ENCODE measurements at regions not wholly inside any gene's neighbourhood (a gene's known extent, or its start where the extent isn't known, plus 50 kb on each side); places are given as distances from the start of the nearest gene placed in this dataset.
"Not testable (repeated sequence)": the region's sequence is repeated elsewhere in the genome, so short reads cannot be mapped to it uniquely, and the experiment has no call there.

DNA sequence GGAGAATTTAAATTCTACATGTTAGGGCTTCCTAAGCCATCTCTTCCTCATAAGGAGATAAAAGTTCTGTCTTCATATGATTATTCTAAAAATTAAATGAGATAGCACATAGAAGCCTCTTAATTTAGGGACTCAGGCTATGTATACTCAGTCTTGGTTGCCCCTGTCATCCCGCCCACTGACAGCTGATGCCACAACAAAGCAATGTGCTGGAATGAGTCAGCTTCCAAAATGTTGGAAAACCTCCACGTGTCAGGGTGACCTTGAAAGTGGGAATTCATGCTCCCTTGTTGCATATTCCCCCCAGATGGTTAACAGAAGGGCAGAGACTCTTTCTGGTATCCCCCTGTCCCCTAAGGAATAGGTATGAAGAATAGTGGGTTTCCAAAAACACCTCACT is 238.0 kb upstream of the DDHD1 start:
- in situ Hi-C loops (cut with HindIII; ENCODE audit: low pct_unique_long_range_greater_than_20kb, low sequenced_read_pairs) = no loop called here
- peak; percentile 8 for DNase-seq (ENCODE audit: low read depth, low spot score)

DNA sequence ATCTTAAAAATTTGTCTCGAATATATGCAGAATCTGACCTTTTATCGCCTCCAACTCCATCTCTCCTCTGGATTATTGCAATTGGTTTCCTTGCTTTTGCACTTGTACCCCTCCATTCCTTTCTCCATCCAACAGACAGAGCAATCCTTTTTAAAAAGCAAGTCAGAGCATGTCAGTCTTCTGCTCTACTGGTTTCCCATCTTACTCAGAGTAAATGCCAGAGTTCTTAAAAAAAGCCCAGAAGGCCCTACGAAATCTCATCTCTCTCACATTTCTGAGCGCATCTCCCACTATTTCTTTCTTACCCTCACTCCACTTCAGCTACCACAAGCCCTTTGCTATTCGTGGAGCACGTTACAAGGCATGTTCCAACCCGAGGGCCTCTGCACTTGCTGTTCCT is 236.9 kb upstream of the DDHD1 start:
- in situ Hi-C loops (cut with HindIII; ENCODE audit: low pct_unique_long_range_greater_than_20kb, low sequenced_read_pairs) = no loop called here
- no peak for DNase-seq (ENCODE audit: low read depth, low spot score)

DNA sequence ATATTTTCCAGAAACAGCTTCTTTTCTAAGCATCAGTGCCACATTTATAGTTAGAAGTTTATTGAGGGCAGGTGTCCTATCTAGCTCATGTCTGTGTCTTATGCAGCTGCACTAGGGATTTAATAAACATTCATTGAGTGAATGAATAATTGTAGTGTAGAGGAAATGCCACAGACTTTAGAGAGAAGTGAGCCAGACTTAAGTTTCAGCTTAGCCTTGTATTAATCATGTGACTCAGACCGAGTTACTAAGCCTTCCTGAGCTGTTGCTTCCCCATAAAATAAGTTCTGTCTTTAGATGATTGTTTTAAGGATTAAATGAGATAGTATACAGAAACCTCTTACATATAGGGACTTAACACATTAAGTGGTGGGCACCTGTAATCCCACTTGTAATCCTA is 236.1 kb upstream of the DDHD1 start:
- DNase-seq (ENCODE audit: low read depth, low spot score) = no peak
- in situ Hi-C loops (cut with HindIII; ENCODE audit: low pct_unique_long_range_greater_than_20kb, low sequenced_read_pairs) = no loop called here

DNA sequence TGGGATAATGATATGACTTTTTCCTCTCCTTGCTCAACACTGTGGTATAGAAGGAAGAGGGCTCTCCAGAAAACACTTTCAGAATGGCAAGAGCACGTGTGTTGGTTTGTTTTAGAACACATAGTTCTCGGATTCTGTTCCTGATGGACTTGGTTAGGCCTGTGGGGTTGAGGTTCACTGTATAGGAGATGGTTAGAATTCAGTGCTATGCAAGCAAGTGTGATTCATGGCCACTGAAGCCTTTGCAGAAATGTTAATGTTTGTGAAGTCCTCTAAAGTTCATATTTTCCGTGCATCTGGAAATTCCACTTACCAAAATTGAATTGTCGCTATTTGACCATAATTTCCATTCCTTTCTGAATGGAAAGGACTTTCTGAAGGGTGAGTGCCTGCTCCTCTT is 233.2 kb upstream of the DDHD1 start:
- no peak for DNase-seq (ENCODE audit: low read depth, low spot score)
- in situ Hi-C loops (cut with HindIII; ENCODE audit: low pct_unique_long_range_greater_than_20kb, low sequenced_read_pairs) = no loop called here

DNA sequence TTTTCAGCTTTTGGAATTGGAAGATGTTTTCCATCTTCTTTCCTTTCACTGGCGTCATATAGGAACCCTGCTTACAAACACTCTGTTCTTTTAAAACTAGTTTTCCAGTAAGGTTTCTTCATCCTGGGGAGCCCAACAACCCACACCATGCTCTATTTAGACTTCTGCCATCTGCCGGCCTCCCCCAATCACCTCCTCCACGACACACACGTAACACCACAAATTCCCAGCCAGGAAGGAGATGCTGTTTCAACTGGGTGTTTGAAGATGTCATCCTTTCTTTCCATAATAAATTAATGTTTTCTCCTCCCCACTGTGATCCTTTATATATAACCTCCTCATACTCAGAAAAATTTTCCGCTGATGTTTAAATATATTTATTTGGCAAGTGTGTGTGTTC is 231.4 kb upstream of the DDHD1 start:
- in situ Hi-C loops (cut with HindIII; ENCODE audit: low pct_unique_long_range_greater_than_20kb, low sequenced_read_pairs) = no loop called here
- DNase-seq (ENCODE audit: low read depth, low spot score) = no peak

DNA sequence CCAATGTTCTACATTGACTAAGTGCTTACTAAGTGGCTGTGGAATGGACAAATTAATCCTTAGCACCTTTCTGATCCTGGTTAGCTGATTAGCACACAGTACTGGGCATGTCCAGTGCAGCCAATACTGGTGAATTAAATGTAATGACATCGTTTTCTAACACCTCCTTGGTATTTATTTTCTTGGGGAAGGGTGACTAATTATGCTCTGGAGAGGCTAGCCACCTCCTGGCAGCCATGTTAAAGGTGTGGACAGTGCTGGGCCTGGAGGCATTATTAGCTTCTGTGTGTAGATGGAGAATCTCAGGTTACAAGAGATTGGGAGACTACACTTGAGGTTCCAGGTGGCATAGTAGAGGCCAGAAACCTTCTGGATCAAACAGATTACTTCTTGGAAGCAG is 230.9 kb upstream of the DDHD1 start:
- DNase-seq (ENCODE audit: low read depth, low spot score) = no peak
- in situ Hi-C loops (cut with HindIII; ENCODE audit: low pct_unique_long_range_greater_than_20kb, low sequenced_read_pairs) = no loop called here

DNA sequence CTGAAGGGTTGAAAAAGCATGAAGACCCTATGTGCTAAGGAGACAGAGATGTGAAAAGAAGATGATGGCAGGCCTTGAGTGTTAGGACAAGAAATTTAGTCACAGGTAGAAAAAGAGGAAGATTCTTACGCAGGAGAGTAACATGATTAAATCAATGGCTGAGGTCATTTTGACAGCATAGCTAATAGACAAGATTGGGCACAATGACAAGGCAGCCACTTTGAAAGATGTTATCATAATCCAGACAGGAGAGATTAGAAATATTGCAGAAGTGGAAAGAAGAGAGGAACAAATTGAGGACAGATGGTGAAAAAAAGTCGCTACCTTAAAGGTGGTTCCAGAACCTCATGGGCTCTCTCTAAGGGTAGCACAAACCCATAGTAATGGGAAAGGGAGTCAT is 228.8 kb upstream of the DDHD1 start:
- in situ Hi-C loops (cut with HindIII; ENCODE audit: low pct_unique_long_range_greater_than_20kb, low sequenced_read_pairs) = no loop called here
- DNase-seq (ENCODE audit: low read depth, low spot score) = no peak

DNA sequence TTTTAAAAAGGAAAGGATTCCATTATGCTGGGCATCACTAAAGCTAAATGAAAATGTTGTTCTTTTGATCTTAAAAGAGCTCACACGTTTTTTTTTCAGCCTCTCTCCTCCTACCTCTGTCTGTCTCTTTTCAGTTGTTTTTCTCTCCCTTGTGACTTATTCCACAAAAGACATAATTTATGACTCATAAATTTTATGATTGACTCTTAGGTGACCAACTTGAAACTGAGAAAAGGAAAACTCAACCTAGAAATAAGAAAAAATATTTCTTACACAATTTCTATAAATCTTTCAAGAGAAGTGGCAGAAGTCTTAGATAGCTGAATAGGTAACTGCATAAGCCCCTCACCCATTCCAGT is 227.7 kb upstream of the DDHD1 start:
- in situ Hi-C loops (cut with HindIII; ENCODE audit: low pct_unique_long_range_greater_than_20kb, low sequenced_read_pairs) = no loop called here
- no peak for DNase-seq (ENCODE audit: low read depth, low spot score)

DNA sequence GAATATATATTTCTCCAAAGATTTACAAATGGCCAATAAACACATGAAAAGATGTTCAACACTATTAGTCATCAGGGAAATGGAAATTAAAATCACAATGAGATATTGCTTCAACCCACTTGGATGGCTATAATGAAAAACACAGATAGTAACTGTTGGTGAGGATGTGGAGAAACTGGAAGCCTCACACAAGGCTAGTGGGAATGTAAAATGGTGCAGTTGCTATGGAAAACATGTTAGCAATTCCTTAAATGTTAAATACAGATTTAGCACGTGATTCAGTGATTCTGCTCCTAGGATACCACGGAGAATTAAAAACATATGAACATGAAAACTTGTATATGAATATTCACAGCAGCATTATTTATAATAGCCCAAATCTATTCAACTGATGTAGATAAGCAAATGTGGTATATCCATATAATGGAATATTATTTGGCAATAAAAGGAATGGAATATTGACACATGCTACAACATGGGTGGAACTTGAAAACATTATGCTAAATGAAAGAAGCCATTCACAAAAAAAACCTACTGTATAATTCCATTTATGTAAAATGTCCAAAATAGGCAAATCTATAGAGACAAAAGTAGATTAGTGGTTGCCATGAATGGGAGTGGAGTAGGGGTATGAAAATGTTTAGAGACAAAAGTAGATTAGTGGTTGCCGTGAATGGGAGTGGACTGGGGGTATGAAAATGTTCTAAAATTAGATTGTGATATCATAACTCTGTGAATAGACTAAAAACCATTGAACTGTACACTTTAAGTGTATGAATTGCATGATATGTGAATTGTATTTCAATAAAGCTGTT is 227.1 kb upstream of the DDHD1 start:
- DNase-seq (ENCODE audit: low read depth, low spot score) = no peak
- in situ Hi-C loops (cut with HindIII; ENCODE audit: low pct_unique_long_range_greater_than_20kb, low sequenced_read_pairs) = no loop called here

DNA sequence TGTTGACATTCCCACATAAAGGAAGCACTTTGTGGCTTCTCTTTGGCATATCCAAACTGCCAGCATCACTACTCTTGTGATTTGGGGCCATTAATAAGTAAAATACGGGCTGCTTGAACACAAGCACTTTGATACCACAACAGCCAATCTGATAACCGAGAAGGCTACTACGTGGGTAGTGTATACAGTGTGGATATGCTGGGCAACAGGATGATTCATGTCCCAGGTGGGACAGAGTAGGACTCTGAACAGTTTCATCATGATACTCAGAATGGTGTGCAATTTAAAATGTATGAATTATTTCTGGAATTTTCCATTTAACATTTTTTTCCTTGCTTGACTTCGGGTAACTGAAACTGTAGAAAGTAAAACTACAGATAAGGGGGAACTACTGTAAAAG is 225.0 kb upstream of the DDHD1 start:
- DNase-seq (ENCODE audit: low read depth, low spot score) = no peak
- in situ Hi-C loops (cut with HindIII; ENCODE audit: low pct_unique_long_range_greater_than_20kb, low sequenced_read_pairs) = no loop called here

DNA sequence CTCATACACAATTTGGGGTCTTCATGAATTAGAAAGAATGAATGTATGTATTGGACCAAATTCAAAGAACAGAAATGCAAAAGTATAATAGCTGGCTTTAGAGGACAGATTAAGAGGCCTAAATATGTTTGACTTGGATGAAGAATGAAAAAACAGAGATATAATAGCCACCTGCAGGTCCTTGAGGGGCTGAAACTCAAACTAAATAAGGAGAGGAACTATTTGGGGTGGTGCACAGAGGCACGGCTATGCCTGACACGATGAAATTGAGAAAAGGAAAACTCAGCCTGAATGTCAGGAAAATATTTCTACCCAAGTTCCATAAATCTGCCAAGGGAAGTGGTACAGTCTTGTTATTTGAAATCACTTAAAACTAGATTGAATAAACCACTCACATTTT is 222.9 kb upstream of the DDHD1 start:
- in situ Hi-C loops (cut with HindIII; ENCODE audit: low pct_unique_long_range_greater_than_20kb, low sequenced_read_pairs) = no loop called here
- DNase-seq (ENCODE audit: low read depth, low spot score) = no peak

DNA sequence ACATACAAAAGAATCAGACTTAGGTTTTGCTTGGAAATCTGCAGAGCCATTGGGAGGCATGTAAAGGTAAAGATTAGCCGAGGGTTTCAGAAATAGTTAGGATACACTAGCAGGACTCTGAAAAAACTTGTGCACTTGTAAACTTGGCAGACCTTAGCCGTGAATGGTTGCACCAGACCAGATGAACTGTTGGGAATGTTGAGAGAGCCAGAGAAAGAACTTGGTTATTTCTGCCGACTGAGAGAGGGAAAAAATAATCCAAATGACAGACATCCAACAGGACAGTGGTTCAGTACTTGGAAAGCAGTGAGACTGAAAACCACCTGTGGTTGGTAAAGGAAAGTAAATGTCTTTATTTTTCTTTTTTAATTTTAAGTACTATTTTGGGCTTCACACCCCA is 222.5 kb upstream of the DDHD1 start:
- DNase-seq (ENCODE audit: low read depth, low spot score) = no peak
- in situ Hi-C loops (cut with HindIII; ENCODE audit: low pct_unique_long_range_greater_than_20kb, low sequenced_read_pairs) = no loop called here

DNA sequence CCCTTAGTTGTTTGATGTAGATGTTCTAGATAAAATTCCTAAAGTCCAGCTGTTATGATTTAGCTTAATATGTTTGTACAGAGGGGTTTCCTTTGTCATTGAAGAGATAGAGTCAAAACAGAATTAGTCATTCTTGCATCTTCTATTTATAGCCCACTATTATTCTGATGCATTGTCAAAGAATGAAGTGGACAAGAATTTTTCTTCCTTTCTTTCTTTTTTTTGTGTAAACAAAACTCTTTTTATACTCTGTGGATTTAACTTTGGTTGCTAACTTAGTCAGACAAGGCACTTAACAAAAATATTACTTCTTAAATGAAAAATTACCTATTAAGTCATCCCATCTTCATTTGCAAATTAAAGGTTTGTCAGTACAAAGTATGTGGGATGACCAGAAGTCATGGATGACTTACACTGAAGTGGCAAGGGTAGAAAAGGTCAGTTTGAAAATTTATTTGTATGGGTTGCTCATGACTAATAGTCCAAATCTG is 215.6 kb upstream of the DDHD1 start:
- in situ Hi-C loops (cut with HindIII; ENCODE audit: low pct_unique_long_range_greater_than_20kb, low sequenced_read_pairs) = no loop called here
- DNase-seq (ENCODE audit: low read depth, low spot score) = no peak

DNA sequence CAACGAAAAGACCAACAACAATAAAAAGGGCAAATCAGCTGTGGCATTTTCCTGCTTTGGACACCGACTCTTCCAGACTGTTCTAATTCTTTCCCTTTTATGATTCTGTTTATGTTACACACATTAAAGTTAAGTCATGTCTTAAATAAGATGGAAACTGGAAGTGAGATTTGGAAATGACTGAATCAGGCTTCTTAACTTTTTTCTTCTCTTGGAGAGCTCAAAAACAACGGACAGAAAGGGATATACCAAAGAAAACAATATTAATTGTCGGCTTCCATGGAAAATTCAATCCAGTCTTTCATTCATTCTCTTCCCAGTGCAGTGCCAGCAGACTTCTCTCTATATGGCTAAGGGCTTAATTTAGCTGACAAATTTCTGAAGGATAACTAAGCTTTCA is 214.9 kb upstream of the DDHD1 start:
- in situ Hi-C loops (cut with HindIII; ENCODE audit: low pct_unique_long_range_greater_than_20kb, low sequenced_read_pairs) = no loop called here
- DNase-seq (ENCODE audit: low read depth, low spot score) = no peak

DNA sequence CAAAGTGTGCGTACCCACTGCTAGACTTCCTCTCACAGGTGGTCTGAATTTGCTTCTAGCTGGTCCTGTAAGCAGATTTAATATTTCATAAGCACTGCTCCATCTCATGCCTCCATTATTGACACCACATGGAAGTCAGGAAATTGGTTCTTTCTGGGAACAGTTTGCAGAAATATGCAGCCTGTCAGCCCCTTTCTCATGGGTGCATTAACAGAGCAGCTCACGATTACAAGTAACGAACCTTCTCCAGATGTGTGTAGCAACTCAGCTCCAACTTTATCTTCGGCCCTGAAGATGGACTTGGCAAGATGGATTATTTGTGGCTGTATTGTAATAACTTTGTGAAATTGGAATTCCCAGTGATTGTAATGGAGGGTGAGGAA is 214.5 kb upstream of the DDHD1 start:
- DNase-seq (ENCODE audit: low read depth, low spot score) = no peak
- in situ Hi-C loops (cut with HindIII; ENCODE audit: low pct_unique_long_range_greater_than_20kb, low sequenced_read_pairs) = no loop called here

DNA sequence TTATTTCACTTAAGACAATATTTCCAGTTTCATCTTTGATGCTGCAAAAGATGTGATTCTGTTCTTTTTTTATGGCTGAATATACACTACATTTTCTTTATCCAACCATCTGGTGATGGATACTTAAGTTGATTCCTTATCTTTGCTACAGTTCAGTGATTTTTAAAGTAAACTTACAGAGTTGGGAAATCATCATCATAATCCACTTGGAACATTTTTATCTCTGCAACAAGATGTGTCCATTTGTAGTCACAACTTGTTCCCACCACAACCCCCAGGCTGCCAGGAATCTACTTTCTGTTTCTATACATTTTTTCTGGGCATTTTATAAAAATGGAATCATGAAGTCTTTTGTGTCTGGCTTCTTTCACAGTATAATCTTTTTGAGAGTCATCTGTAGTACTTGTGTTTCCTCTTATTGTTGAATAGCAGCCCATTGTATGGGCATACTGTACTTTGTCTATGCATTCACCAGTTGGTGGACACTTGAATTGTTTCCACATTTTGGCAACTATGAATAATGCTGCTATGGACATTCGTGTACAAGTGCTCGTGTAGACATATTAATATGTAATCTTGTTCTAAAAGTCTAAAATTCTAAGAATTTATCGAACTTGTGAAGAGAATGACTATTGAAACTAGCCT is 212.5 kb upstream of the DDHD1 start:
- in situ Hi-C loops (cut with HindIII; ENCODE audit: low pct_unique_long_range_greater_than_20kb, low sequenced_read_pairs) = no loop called here
- no peak for DNase-seq (ENCODE audit: low read depth, low spot score)

DNA sequence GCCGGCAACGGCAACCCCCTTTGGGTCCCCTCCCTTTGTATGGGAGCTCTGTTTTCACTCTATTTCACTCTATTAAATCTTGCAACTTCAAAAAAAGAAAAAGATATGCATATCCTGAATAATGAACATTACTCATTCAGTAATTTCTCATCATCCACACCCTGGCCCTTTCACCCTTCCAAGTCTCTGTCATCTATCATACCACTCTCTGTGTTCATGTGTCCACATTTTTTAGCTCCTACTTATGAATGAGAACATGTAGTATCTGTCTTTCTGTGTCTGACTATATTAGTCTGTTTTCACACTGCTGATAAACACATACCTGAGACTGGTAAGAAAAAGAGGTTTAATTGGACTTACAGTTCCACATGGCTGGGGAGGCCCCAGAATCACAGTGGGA is 209.8 kb upstream of the DDHD1 start:
- in situ Hi-C loops (cut with HindIII; ENCODE audit: low pct_unique_long_range_greater_than_20kb, low sequenced_read_pairs); DNase-seq (ENCODE audit: low read depth, low spot score): not testable (repeated sequence)

DNA sequence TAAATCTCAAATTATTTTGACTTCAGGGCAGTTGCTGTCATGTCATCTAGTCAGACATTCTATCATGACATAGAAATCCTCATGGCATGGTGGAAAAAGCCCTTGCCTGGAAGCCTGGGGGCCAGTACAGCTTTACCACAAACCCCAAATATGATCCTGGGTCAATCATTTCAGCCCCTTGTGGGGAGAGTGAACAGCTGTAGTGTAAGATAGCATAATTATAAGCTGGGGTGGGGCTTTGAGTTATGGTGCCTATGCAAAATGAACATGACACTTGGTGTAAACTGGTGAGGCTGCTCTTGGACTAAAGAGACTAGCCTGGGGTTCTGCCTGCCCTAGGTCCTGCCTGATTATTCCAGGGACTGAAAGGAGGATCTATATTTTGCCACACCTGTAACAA is 207.7 kb upstream of the DDHD1 start:
- in situ Hi-C loops (cut with HindIII; ENCODE audit: low pct_unique_long_range_greater_than_20kb, low sequenced_read_pairs) = no loop called here
- DNase-seq (ENCODE audit: low read depth, low spot score) = no peak

DNA sequence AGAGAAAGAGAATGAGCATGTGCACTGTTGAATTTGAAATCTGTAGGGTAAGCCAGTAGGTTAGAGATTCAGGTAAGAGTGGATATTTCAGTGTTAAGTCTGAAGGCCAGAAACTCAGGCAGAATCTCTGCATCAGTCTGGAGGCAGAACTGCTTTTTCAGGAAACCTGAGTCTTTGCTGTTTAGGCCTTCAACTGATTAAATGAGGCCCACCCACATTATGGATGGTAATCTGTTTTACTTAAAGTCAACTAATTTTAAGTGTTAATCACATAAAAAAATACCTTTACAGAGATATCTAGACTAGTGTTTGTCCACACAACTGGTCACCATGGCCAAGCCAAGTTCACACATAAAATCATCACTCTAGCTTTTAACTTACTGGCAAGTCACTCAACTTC is 205.0 kb upstream of the DDHD1 start:
- in situ Hi-C loops (cut with HindIII; ENCODE audit: low pct_unique_long_range_greater_than_20kb, low sequenced_read_pairs) = no loop called here
- DNase-seq (ENCODE audit: low read depth, low spot score) = no peak
